GM19452 (cell line): ENCODE measurements at regions not wholly inside any gene's neighbourhood (a gene's known extent, or its start where the extent isn't known, plus 50 kb on each side); places are given as distances from the start of the nearest gene placed in this dataset.
A peak's percentile ranks its signal among the peaks of the same experiment; 100 is the strongest.

Experiments used
- ATAC-seq: cut with Tn5 transposase; IDR thresholded peaks from one replicate; pipeline ENCODE4 v1.9.1; 2021; ENCODE audit not compliant: unreplicated experiment

GRCh38 chr18:54023471-54023870, 201.0 kb downstream of the MBD2 start:
- no peak for ATAC-seq

- no peak for ATAC-seq
Measured at GRCh38 chr18:54020966-54021365, 203.5 kb downstream of the MBD2 start.

- no peak for ATAC-seq
Measured at GRCh38 chr18:54020156-54020745, 204.2 kb downstream of the MBD2 start.

- no peak for ATAC-seq
Measured at GRCh38 chr18:54019641-54020040, 204.8 kb downstream of the MBD2 start.

GRCh38 chr18:54013452-54013851, 211.0 kb downstream of the MBD2 start:
- ATAC-seq = no peak

- no peak for ATAC-seq
Measured at GRCh38 chr18:54004828-54005227, 219.6 kb downstream of the MBD2 start.

- ATAC-seq = no peak
Measured at GRCh38 chr18:54003195-54003594, 221.3 kb downstream of the MBD2 start.

- no peak for ATAC-seq
Measured at GRCh38 chr18:53997064-53997463, 227.4 kb downstream of the MBD2 start.

GRCh38 chr18:53994016-53994415, 230.5 kb downstream of the MBD2 start:
- no peak for ATAC-seq

- ATAC-seq = no peak
Measured at GRCh38 chr18:53991805-53992204, 232.7 kb downstream of the MBD2 start.

- ATAC-seq = no peak
Measured at GRCh38 chr18:53991202-53991601, 233.3 kb downstream of the MBD2 start.

- no peak for ATAC-seq
Measured at GRCh38 chr18:53990485-53990884, 234.0 kb downstream of the MBD2 start.

GRCh38 chr18:53984021-53984420, 240.4 kb downstream of the MBD2 start:
- no peak for ATAC-seq

- no peak for ATAC-seq
Measured at GRCh38 chr18:53971331-53971730, 253.1 kb downstream of the MBD2 start.

GRCh38 chr18:53952700-53953099, 271.8 kb downstream of the MBD2 start:
- ATAC-seq = peak; percentile 59

- no peak for ATAC-seq
Measured at GRCh38 chr18:53950545-53950944, 273.9 kb downstream of the MBD2 start.

GRCh38 chr18:53948991-53949390, 275.5 kb downstream of the MBD2 start:
- ATAC-seq = no peak

GRCh38 chr18:53947092-53947640, 277.3 kb downstream of the MBD2 start:
- no peak for ATAC-seq

- no peak for ATAC-seq
Measured at GRCh38 chr18:53946594-53946993, 277.9 kb downstream of the MBD2 start.

- ATAC-seq = no peak
Measured at GRCh38 chr18:53944721-53945120, 279.7 kb downstream of the MBD2 start.

- no peak for ATAC-seq
Measured at GRCh38 chr18:53943326-53943860, 281.1 kb downstream of the MBD2 start.

- no peak for ATAC-seq
Measured at GRCh38 chr18:53941601-53942338, 282.7 kb downstream of the MBD2 start.
